AG09319 (cell line): ENCODE measurements at regions not wholly inside any gene's neighbourhood (a gene's known extent, or its start where the extent isn't known, plus 50 kb on each side); places are given as distances from the start of the nearest gene placed in this dataset.

Source experiments
- DNase-seq: peaks from one replicate; pipeline ENCODE4 v3.0.0-alpha.2; 2010; ENCODE audit warnings: low read depth; ENCODE audit errors: extremely low read depth
- TF ChIP-seq, protein P1 (sequence below): IDR thresholded peaks from 2 replicates; pipeline ENCODE4 v1.5.1; 2011; ENCODE audit warnings: low read depth, mild to moderate bottlenecking, inconsistent platforms, low read length, moderate library complexity

DNA sequence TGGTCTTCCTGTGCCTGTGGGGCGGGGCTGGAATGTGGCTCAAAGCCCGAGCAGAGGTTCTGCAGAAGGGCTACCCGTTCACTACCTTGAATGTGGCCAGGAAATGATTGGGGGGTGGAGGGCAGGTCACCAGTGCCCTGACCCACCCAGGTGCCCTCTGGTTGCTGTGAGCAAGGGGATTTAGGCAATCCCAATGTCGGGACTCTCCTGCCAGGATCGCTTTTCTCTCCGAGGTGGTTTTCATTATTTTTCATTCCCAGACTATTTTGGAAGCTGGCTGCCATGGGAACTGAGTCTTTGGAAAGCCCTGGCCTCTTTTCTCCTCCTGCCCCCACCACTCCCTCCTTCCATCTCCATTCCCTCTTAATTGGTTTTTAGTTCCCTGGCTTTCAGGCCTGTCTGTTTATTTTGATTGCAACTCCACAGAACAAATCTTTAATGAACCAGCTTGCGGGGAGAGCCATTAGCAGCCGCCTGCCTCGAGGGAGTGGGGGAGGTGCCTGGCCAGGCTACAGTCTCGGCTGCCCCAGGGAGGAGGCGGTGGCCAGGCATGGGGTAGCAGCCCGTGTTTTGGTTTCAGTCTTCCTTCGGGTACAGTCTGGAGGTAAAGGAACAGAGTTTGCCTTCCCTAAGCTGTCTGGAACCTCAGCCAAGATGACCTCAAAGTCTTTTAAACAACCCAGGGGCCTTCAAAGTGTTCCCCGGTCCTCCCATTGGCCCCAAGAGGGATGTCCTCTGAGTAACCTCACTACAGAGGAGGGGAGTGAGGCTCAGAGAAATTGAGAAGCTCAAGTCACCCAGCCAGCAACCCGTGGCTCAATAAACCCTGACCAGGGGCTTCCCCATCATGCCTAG is 114.4 kb upstream of the HAAO start:
- DNase-seq, result peak; percentile 86
- TF ChIP-seq, protein P1, sequence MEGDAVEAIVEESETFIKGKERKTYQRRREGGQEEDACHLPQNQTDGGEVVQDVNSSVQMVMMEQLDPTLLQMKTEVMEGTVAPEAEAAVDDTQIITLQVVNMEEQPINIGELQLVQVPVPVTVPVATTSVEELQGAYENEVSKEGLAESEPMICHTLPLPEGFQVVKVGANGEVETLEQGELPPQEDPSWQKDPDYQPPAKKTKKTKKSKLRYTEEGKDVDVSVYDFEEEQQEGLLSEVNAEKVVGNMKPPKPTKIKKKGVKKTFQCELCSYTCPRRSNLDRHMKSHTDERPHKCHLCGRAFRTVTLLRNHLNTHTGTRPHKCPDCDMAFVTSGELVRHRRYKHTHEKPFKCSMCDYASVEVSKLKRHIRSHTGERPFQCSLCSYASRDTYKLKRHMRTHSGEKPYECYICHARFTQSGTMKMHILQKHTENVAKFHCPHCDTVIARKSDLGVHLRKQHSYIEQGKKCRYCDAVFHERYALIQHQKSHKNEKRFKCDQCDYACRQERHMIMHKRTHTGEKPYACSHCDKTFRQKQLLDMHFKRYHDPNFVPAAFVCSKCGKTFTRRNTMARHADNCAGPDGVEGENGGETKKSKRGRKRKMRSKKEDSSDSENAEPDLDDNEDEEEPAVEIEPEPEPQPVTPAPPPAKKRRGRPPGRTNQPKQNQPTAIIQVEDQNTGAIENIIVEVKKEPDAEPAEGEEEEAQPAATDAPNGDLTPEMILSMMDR, result no peak; the same call in 1 of the 2 replicates

DNA sequence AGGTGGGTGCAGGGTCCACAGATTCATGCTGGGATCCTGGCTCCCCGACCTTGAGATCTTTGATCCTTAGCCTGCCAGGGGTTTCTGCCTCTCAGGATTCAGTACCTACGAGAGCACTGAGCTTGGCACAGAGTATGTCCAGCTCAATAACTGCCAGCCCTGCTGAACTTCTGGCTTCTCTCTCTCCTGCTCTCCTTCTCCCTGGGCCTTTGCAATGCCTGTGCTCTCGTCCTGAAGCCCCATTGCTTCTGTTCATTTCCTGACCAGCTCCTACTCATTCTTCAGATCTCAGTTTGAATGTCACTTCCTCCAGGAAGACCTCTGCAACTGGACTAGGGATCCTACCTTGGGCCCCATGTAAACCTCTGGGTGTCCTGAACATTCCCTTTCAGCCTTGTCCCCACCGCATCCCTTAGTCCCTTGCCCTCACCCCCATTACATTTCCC is 113.8 kb upstream of the HAAO start:
- TF ChIP-seq, protein P1, result no peak
- DNase-seq, result no peak

DNA sequence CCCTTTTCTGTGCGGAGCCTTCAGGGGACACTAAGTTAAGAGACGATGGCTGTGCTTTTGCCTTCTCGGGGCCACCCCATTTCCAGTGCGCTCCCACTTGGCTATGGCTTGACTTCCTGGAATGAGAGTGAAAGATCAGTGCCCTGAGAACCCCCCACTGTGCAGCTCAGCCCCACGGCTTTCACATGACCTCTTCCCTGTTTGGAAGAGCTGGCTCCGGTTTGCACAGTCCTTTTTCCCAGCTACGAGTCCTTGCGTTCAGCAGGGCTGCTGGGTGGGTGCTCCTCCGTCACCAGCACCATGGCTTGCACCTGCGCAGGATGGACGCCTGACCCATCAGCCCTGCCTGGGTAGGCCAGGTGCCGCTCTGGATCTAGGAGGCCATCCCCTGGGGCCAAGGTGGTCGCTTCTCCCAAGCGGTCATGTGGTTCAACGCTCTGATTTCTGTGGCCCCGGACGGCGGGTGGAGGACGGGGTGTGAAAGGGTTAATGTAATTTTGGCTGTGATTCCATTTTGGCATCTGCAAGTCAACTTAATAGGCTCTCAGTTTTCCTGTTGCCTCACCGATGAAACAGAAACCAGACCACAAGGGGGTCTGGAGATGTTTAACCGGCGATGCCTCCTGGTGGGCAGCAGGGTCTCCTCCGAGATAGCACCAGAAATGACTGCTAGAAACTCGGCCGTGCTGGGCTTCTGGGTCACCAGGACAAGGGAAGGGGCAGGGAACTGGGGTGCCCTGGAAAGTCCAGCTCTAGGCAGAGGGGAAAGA is 113.1 kb upstream of the HAAO start:
- DNase-seq, result no peak
- TF ChIP-seq, protein P1, result peak; percentile 39

DNA sequence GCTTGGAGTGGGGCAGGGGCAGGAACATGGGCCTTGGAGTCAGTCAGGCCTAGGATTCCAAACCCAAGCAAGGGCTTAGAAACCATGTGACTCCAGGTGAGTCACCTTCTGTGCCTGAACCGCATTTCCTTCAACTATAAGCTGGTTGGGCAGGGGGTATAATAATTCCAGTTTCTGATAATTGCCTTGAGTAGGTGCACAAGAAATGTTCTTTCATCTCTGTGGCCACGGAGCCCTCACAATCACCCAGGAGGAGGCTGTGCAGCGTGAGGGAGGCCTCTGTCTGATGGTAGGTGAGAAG is 112.1 kb upstream of the HAAO start:
- DNase-seq, result no peak
- TF ChIP-seq, protein P1, result no peak

DNA sequence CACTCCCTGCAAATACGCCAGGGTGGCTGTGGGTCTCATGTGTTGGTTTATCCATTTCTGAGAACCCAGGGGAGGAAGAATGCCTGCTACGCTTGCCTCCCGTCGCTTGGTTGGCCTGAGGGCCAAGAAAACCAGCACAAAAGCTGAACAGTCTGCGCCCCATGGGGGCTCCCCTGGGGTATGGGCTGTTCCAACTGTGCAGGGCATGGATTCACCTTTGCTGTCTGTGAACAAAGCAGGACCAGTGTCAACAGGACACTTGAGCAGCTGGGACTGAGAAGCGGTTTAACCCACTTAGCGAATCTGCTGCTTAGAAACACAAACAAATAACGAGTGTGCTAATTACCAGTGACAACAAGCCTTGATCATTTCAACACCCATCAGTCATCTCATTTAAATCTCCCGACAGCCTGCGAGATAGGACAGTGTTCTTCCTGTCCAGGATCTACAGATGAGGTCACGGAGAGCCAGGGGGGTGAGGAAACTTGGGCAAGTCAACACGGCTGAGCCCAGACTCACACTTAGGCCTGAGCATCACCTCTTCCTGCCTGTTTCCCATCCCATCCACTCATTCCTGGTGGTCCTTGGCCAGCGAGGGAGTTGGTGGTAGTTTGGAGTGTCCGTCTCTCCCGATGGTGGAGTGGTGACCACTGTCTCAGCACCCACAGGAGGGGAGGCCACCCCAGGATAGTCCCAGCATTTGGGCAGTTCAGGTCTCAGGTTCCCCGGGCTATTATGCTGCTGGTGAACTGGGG is 111.6 kb upstream of the HAAO start:
- TF ChIP-seq, protein P1, result no peak
- DNase-seq, result no peak

DNA sequence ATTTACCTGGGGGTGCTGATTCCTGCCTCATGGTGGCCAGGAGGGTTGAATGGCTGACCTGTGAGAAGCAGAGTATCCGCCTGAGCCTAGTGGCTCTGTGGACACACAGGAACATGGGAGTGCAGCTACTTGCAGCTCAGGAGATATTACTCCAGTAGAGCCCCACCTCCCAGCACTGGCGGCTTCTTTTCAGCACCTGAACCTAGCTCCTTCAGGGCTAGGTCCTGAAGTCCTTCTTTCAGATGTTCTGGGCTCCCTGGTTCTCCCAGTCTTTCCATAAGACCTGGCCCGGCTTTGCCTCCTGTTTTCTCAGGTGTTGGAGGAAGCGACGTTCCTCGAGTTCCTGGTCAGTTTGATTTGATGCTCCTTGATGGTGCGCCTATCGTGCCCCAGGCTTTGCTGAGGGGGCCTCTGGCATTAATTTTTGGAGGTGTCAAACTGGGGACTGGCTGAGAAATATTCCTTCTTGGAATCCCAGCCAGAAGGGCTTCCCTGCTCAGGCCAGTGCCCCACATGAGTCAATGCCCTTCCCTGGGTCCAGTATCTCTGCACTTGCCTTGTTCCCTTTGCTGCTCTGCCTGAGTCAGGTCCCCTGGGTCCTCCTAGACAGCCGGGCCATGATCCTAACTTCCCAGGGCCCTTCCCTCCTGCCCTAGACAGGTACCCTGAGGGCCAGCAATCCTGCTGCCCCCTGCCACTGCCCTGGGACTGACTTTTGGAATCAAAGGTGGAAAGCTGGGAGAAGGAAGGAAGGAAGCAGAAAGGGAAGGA is 110.7 kb upstream of the HAAO start:
- TF ChIP-seq, protein P1, result no peak
- no peak for DNase-seq
